Stimulated activated CD8-positive, alpha-beta memory T cell treated with anti-CD3 and anti-CD28 coated beads, Interleukin-15, amount 100 ng/mL, for 1 hour (primary cell): ENCODE measurements at regions not wholly inside any gene's neighbourhood (a gene's known extent, or its start where the extent isn't known, plus 50 kb on each side); places are given as distances from the start of the nearest gene placed in this dataset.

Experiments
- DNase-seq: peaks from one replicate; pipeline ENCODE4 v3.0.0-alpha.2; 2020; ENCODE audit warnings: low read depth

DNA sequence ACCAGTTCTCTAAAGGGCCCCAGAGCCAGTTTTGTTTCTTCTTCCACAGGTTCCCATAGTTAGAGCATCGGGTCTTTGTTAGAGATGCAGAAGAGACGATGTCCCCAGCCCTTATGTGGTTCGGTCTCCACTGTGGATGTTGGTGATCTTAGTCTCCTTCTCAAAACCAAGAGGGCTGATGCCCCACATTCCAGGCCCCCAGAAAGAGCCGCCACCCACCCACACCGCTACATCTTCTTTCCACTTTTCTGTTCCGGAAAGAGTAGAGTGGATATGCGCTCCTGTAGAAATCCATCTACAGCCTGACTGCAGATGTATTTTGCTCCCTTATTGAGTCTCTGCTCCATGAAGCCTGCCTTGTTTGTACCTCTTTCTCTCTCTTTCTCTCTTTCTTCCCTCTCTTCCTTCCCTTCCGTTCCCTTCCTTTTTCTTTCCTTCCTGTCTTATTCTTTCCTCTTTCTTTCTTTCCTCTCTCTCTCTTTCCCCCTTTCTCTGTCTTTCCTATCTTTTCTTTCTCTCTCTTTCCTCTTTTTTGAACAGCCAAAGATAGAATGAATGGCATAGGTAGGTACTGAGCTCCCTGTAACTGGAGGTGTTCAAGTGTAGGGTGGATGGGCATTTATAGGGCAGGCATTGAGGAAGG, 224.3 kb downstream of the SEC14L1 start:
- DNase-seq: no peak

DNA sequence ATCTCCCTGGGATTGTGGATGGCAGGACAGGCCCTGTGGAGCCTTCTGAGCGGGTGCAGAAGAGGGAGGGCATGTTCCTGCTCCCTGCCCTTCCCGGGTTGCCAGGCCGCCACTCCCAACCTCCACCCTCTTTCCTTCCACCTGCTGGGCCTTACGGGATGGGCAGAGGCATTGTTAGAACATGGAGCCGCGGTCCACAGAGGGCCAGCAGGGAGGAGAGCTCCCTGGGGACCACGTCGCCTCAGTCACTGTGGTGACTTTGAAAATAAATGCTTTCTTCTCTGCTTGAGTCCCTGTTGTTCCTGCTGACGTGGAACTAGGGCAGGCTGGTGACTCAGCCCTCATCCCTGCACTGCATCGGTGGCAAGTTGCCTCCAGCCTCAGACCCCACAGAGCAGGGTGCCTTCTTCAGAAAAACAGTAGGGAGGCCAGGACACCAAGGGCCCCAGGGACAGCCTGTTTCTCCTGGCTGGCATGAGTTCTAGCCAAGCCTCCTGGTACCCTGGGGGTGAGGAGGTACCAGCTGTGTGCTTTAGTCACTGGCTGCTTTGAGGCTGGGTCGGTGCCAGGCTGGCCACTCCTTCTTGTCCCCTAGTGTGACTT, 224.9 kb downstream of the SEC14L1 start:
- DNase-seq: no peak

DNA sequence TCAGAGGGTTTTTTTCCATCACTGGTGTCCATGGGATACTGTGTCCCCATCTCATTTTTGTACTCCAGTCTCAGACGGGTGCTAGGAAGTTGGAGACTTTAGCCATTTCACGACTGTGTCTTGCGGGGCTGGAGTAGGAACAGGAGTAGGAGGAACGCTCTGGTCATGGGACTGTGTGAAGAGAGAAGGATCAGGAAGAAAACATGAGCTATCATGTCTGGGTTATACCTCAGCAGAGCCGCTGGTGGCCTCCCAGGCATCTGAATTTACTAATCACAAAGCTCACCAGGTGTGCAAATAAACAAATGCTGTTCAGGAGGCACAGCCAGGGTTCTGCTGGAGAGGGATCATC, 225.4 kb downstream of the SEC14L1 start:
- DNase-seq: no peak

DNA sequence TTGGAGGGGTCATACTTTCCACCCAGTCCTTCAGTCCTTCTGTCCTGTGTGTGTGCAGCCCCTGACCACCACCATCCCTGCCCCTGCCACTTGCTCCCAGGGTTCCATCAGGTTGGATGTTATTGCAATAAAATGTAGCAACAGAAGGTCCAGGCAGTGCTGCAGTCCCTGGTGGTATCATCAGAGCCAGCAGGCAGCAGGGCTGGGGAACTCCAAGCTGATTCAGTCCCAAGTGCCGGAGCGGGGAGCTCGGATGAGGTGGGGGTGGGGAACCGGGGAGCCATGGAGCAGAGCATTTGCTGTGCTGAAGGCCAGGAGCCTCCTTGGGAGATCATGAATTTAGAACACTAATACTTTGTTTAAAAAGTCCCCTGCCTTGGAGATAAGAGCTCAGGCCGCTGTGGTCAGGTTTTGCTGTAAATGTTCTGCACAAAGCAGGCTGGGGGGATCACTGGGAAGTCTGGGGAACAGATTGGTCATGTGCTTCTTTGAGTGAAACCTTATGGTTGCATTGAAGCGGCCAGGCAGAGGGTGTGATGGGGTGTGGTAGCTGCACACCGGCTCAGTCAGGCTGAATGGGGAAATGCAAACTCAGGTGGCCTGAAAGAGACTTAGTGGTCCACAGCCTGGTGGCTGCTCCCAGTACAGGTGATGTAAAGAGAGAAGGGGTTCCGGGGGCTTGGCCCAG, 225.9 kb downstream of the SEC14L1 start:
- no peak for DNase-seq

DNA sequence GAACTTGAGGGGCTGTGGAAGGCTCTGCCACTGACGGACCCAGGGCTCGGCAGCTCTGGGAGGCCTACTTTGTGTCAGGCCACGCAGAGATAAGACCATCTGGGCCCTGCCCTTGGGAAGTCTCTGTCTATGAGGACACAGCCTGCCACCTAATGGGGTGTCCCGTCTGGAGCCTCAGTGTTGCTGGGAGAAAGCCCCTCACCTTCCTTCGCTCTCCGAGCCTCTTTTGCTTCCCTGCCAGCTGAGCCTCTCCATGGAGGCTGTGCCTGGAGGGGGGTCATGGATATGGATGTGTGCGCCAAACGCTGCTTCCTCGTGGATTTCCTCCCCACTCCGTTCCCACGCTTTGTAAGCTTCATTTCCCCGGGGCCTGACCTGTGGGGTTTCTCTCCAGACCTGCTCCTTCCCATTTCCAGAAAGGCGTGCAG, 228.8 kb downstream of the SEC14L1 start:
- DNase-seq: no peak

DNA sequence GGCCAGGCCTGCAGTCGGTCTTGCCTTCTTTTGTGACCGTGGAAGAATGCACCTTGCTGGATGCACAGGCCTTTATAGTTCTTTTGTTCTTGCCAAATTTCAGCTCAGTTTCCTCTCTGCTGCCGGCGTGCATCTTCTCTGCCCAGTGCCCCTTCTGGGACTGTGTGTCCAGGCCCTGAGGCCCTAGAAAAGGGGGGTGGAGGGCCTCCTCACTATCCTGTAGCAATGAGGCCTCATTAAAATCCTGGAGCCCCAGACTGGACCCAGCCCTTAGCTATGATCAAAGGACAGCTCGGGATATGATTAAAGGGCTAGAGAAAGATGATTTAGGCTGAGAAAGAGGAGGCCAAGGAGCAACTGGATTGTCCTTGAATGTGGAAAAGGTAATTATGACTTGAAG, 229.8 kb downstream of the SEC14L1 start:
- no peak for DNase-seq

DNA sequence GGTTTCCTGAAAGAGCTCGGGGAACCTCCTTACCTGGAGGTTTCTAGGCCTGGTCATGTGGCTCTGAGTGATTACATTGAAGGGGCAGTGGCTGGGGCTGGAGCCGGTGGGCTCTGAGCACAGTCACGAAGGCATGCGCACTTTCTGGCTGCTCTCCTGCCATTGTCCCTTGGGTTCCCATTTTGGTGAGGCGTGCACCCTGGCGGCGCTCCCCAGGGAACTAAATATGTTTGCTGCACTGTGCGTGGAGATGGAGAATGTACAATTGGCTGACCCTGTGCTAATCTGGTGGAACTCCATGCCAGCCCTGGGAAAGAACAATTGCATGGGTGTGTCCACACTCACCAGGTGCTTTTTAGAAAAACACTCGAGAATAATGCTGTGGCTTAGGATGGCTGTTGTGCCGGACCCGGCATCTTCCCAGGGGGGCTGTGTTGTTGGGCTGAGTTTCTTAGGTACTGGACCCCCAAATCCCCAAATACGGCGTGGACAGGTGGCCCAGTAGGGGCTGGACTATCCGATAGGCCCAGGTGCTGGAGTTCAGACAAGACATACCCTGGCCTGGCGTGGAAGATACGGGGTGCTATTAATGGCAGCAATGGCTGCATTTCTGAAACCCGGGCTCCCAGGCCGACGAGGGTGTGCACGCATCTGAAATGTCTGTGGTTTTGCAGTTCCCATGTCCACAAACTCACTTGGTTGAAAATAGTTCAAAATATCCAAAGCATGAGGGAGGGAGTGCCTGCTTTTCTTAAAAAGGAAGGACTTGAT, 230.5 kb downstream of the SEC14L1 start:
- no peak for DNase-seq

DNA sequence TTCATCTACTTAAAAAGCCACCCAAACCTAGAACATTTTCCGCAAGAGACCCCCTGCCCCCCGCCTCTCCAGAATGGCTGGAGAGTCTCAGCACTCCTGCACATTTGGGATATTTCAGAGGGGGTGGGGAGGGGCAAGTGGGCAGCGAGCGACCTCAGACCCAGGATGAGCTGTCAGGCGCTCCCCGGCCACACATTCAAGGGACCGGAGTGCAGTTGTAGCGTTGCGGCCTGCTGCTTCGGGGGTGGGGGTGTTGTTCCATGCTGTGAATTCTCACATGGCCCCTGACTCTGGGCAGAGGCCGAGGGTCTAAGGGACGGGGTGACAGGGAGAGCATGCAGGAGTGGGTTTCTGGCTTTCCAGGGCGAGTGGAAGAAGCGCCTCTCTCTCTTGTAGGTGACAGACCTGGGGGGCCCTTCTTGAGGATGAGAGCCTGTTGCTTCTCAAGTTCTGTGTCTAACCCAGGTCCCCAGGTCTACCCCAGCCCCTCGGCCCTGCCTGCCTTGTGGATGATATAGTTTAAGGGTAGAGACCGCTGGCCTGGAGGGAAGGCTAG, 231.2 kb downstream of the SEC14L1 start:
- no peak for DNase-seq

DNA sequence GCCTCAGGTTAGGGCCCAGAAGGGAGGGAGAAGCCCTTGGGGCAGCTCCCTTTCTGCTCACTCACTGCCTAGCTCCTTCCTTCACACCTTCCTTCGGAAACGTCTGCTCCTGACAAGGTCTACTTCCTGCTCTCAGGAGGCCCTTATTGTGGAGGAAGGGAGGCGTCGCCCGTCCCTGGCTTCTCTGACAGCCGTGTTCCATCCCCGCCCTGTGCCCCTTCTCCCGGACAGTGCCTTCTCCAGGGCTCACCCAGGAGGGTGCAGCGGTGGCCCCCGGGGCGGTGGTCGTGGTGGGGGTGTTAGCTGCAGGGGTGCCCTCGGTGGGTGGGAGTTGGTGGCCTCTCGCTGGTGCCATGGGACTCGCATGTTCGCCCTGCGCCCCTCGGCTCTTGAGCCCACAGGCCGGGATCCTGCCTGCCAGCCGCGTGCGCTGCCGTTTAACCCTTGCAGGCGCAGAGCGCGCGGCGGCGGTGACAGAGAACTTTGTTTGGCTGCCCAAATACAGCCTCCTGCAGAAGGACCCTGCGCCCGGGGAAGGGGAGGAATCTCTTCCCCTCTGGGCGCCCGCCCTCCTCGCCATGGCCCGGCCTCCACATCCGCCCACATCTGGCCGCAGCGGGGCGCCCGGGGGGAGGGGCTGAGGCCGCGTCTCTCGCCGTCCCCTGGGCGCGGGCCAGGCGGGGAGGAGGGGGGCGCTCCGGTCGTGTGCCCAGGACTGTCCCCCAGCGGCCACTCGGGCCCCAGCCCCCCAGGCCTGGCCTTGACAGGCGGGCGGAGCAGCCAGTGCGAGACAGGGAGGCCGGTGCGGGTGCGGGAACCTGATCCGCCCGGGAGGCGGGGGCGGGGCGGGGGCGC, 231.9 kb downstream of the SEC14L1 start:
- peak; percentile 25 for DNase-seq

DNA sequence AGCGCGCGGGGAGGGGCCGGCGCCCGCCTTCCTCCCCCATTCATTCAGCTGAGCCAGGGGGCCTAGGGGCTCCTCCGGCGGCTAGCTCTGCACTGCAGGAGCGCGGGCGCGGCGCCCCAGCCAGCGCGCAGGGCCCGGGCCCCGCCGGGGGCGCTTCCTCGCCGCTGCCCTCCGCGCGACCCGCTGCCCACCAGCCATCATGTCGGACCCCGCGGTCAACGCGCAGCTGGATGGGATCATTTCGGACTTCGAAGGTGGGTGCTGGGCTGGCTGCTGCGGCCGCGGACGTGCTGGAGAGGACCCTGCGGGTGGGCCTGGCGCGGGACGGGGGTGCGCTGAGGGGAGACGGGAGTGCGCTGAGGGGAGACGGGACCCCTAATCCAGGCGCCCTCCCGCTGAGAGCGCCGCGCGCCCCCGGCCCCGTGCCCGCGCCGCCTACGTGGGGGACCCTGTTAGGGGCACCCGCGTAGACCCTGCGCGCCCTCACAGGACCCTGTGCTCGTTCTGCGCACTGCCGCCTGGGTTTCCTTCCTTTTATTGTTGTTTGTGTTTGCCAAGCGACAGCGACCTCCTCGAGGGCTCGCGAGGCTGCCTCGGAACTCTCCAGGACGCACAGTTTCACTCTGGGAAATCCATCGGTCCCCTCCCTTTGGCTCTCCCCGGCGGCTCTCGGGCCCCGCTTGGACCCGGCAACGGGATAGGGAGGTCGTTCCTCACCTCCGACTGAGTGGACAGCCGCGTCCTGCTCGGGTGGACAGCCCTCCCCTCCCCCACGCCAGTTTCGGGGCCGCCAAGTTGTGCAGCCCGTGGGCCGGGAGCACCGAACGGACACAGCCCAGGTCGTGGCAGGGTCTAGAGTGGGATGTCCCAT, 232.8 kb downstream of the SEC14L1 start:
- DNase-seq: no peak

DNA sequence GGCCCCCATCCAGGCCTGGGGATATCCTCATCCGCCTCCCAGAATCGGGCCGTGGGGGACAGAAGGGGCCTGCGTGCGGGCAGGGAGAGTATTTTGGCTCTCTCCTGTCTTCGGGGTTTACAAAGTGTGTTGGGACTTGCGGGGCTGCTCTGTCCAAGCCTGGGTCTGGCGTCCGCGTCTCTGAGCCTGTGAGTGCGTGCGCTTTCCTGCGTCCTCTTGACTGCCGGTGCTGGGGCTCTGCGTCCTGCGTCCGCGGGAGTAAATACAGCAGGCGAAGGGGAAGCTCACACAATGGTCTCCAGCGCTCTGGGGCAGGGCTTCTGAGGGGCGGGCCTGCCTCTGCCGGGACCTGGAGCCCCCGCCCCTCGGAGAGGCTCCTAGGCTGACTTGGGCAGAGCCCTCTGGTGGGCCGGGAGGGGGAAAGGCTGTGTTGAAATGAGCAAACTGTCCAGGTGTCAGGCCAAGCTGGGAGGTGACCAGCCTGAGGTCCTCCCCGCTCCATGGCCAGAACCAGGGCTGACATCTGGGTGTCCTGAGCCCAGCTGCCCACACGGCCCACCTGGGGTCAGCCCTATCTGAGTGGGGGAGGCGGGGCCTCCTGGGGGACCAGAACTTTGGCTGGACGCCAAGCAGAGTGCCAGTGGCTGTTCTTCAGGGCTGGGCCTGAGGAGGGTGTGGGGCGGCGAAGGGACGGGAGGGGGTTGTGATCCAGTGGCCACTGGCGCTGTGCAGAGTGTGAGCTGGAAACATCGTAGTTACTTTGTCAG, 233.6 kb downstream of the SEC14L1 start:
- peak; percentile 33 for DNase-seq

DNA sequence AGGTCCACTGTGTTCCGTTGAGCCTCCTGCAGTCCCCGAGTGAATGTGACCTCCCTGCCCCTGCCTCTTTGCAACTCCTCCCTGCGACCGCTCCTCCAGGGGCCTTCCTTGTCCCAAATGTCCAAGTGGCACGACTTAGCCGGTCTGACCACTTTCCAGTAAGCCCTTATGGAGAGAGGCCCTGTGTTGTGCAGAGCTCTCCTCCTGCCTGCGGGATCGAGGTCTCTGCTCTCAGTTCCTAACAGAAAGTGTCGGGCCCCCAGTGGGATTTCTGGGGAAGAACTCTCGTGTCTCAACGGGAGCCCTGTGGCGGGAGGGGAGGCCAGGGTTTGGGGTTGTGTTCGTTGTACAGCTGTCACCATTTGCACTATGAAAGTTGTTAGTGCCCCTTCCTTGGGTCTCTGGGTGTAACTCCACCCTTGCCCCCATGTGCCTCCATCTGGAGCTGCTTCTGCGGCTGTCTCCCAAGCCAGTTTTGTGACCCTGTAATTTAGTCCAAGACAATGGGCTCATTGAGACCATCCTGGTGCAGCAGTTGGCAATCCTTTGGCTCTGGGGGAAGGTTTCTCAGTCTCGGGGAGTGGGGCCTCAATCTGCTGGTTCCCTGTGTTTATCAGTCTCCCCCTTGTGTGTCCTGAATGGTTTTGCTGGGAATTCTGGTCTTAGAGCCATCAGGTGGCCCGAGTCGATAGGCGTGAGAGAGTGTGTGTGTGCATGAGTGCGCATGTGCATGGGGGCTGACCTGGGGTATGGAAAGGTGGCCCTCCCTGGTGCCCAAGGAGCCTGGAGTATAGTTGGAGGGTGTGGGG, 234.5 kb downstream of the SEC14L1 start:
- no peak for DNase-seq

DNA sequence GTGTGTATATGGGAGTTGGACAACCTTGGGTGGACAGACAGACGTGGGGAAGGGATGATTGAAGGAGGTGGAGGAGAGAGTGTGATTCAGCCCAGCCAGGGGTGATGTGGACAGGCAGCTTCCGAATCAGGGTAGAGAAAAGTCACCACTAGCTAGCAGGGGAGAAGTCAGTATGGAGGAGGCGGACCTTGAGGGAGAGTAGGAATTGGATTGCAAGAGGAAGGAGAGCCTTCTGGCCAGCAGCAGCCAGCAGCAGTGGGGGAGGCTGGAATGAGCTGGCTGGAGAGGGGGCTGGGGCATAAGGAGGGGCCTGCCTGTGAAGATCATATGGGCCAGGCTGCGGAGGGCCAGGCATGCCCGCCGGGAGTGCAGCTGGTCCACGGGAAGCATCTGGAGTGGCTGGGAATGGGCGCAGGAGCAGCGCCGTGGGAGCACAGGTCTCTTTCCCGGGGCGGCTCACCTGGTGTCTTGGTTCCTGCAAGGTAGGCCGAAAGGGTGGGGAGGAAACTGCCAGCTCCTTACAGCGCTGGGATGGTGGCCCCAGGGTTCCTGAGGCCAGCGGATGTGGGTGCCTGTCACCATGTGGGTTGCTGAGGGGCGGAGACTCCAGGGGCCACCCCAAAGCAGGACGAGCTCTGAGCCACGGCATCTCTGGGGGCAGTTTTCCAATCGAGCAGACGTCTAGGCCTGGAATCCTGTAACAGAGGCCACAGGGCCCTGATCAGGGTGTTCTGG, 235.3 kb downstream of the SEC14L1 start:
- peak; percentile 38 for DNase-seq

DNA sequence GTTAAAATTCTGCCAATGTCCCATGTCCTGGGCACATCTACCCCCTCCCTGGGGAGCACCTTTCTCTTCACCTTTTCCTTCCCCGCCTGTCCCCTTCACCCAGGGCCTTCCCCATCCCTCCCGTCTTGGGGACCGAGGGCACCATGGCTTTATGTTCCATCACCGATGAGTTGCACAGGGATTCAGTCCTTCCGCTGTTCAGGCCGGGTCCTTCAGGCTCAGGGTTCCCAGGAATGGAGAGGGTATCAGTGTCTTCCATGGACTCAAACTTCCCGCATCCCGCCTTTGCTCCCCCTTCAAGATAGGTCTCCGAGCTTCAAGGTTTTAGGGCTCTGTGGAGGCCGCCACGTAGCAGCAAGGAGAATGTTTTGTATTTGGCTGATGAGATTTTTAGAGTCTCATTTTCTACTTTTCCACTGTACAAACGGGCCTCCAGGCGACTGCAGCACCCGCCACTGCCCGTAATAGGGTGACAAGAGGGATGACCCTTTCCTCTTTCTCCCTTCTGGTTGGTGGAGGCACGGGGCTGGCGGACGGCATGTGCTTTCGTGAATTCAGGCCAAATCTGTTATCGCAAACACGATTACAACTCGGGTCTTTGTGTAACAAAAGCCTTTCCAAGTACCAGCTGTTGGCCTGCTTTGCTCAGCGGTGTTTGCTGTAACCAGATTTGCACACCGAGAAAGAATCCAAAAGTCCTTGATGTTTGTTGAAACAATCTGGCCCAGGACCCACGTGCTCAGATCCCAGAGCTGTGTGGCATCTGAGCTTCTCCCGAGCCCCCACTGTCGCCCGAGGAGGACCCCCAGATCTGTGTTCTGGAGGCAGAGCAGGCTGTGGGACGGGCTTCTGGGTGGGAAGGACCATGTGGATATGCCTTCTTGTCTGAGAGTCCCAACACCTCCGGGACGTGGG, 236.3 kb downstream of the SEC14L1 start:
- DNase-seq: no peak

DNA sequence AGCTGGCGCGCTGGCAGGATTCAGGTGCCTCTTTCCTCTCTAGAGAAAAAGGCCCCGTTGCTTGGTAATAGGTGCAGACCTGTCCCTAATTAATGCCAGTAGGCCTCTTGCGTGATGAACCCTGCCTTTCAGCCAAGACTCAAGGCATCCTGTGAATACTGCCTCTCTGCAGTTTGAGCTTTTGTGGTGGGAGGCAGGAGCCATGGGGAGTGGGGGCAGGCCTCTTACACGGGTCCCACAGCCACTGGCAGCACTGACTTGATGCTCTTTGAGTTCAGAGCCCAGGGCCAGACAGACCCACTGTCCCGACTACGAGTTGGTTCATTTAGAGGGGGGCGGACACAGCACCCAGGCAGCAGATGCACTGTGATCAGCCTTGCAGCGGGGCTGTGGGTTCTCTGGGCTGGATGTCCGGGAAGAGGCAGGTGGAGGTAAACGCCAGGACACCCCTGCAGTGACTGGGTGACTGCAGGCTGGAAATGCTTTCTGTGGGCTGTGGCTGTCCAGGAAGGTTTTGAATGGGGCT, 237.0 kb downstream of the SEC14L1 start:
- no peak for DNase-seq

DNA sequence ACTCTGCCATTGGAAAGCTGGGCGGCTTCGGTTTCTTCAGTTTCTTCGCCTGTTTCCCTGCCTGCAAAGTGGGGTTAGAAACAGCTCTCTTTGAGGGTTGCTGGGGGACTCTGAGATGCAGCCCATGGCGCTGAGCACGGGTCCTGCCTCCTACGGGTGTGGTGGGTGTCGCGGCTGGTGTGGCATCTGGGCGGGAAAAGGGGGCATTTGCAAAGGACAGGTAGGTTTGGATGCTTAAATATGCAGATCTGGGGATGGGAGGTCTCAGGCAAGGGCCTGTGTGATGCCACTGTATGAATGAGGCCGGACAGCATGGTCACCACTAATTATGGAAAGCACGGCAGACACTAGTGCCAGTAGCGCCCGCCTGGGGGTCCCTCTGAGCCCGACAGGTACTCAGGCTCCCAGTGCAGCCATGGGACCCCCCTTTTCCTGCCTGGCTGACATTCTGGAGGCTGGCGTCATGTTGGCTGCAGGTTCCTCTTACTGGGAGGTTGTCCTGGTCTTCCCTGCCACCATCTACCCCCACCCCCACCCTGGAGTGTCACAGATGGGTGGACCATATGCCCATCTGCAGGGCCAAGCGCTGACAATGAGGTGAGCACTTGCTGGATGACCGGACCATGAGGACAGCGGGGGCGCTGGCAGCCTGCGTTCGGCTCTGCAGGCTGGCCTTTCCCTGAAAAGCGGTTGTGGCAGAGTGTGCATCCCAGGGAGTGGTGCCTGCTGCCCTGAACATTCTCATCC, 237.7 kb downstream of the SEC14L1 start:
- no peak for DNase-seq
